ENCODE measurements at regions not wholly inside any gene's neighbourhood (a gene's known extent, or its start where the extent isn't known, plus 50 kb on each side); places are given as distances from the start of the nearest gene placed in this dataset.

DNA sequence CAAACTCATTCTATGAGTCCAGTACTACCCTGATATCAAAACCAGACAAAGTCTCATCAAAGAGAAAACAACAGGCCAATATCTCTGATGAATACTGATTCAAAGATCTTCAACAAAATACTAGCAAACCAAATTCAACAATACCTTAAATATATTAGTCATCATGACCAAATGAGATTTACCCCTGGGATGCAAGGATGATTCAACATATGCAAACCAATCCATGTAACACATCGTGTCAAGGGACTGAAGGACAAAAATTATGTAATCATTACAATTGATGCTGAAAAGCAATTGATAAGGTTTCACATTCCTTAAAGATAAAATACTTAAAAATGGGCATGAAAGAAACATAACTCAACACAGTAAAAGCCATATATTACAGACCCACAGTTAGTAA, 1476.9 kb downstream of the SI start:
- no peak for ATAC-seq
- Histone ChIP-seq H3K4me1 (replicated peaks in 1 of 2; ENCODE audit: control insufficient read depth in 2 of 2, insufficient read depth in 2 of 2, low read length in 2 of 2) (no peaks in the 10 kb centered on the region), H4K20me1 (replicated peaks; ENCODE audit: control insufficient read depth, insufficient read depth, low read length) (no peaks in the 10 kb centered on the region), H3K36me3 (ENCODE audit: control insufficient read depth, insufficient read depth, low read length) (no peaks in the 10 kb centered on the region), H3K4me2 (ENCODE audit: insufficient read depth, low read length) (no peak overlapping the region), H3K27me3 (ENCODE audit: control insufficient read depth in 2 of 2, insufficient read depth in 2 of 2, low read length in 2 of 2) (no peaks in the 10 kb centered on the region), H2AFZ (ENCODE audit: low read depth, low read length) (no peak overlapping the region), H3K27ac (ENCODE audit: extremely low read depth, low read depth, low read length) (no peak overlapping the region), H3K79me2 (ENCODE audit: control insufficient read depth, insufficient read depth, low read length) (no peaks in the 10 kb centered on the region), H3K4me3 (no peak overlapping the region), H3K9me3 (replicated peaks; ENCODE audit: control insufficient read depth, insufficient read depth, low read depth, low read length) (no peaks in the 10 kb centered on the region; the same call in 1 of the 2 replicates), H3K9me1 (ENCODE audit: control insufficient read depth, insufficient read depth, low read length) (no peaks in the 10 kb centered on the region), H3K9ac (ENCODE audit: insufficient read depth in 1 of 2, low read depth in 2 of 2, low read length in 2 of 2) (no peak overlapping the region)
- CTCF ChIA-PET (ENCODE audit: low intra/inter-chr PET ratio) = no interaction called here
- in situ Hi-C loops (cut with MboI) (no loop called here), intact Hi-C loops (cut with micrococcal nuclease) (no loop called here)
- BruUV-seq (replicated peaks) = no TSS peak
- TF ChIP-seq DMBX1 (CRISPR knock-in tag; IDR thresholded peaks at IDR 0.05; ENCODE audit: borderline replicate concordance) (no peak), MAFK (IDR thresholded peaks at IDR 0.05; ENCODE audit: low read length) (no peak), SMARCC2 (IDR thresholded peaks at IDR 0.05; ENCODE audit: low read depth) (no peak), RBM14 (IDR thresholded peaks at IDR 0.05; ENCODE audit: borderline replicate concordance, insufficient read depth, low read depth, low read length) (no peak), ZNF695 (CRISPR knock-in tag; IDR thresholded peaks at IDR 0.05) (no peak), GABPB2 (CRISPR knock-in tag; conservative IDR thresholded peaks at IDR 0.05) (no peak), NR2C2 (CRISPR knock-in tag; IDR thresholded peaks at IDR 0.05) (no peak), NR2C2 (tag; IDR thresholded peaks at IDR 0.05) (no peak), PYGO2 (tag; IDR thresholded peaks at IDR 0.05) (no peak), HSF4 (CRISPR knock-in tag; IDR thresholded peaks at IDR 0.05; ENCODE audit: borderline replicate concordance) (no peak), HLTF (IDR thresholded peaks at IDR 0.05) (no peak), NCOA4 (IDR thresholded peaks at IDR 0.05; ENCODE audit: partially characterized antibody) (no peak)
- TF ChIP-seq, protein P1, sequence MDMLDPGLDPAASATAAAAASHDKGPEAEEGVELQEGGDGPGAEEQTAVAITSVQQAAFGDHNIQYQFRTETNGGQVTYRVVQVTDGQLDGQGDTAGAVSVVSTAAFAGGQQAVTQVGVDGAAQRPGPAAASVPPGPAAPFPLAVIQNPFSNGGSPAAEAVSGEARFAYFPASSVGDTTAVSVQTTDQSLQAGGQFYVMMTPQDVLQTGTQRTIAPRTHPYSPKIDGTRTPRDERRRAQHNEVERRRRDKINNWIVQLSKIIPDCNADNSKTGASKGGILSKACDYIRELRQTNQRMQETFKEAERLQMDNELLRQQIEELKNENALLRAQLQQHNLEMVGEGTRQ (CRISPR knock-in tag; IDR thresholded peaks at IDR 0.05) = no peak
- TF ChIP-seq, protein P2, sequence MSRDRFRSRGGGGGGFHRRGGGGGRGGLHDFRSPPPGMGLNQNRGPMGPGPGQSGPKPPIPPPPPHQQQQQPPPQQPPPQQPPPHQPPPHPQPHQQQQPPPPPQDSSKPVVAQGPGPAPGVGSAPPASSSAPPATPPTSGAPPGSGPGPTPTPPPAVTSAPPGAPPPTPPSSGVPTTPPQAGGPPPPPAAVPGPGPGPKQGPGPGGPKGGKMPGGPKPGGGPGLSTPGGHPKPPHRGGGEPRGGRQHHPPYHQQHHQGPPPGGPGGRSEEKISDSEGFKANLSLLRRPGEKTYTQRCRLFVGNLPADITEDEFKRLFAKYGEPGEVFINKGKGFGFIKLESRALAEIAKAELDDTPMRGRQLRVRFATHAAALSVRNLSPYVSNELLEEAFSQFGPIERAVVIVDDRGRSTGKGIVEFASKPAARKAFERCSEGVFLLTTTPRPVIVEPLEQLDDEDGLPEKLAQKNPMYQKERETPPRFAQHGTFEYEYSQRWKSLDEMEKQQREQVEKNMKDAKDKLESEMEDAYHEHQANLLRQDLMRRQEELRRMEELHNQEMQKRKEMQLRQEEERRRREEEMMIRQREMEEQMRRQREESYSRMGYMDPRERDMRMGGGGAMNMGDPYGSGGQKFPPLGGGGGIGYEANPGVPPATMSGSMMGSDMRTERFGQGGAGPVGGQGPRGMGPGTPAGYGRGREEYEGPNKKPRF (IDR thresholded peaks at IDR 0.05; ENCODE audit: low read depth, low read length) = no peak
- TF ChIP-seq, protein P3, sequence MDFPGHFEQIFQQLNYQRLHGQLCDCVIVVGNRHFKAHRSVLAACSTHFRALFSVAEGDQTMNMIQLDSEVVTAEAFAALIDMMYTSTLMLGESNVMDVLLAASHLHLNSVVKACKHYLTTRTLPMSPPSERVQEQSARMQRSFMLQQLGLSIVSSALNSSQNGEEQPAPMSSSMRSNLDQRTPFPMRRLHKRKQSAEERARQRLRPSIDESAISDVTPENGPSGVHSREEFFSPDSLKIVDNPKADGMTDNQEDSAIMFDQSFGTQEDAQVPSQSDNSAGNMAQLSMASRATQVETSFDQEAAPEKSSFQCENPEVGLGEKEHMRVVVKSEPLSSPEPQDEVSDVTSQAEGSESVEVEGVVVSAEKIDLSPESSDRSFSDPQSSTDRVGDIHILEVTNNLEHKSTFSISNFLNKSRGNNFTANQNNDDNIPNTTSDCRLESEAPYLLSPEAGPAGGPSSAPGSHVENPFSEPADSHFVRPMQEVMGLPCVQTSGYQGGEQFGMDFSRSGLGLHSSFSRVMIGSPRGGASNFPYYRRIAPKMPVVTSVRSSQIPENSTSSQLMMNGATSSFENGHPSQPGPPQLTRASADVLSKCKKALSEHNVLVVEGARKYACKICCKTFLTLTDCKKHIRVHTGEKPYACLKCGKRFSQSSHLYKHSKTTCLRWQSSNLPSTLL (IDR thresholded peaks at IDR 0.05) = no peak
- DNase-seq (ENCODE audit: extremely low read depth in 1 of 4, low spot score in 3 of 4) = no peak
- no peak for FAIRE-seq
- POLR2A ChIA-PET = no interaction called here
- WGBS (ENCODE audit: insufficient coverage, low coverage, missing lambda C conversion rate) = 29% methylated on average over 1 of the region's 1 CpG
